GM18508 (cell line): ENCODE measurements at regions not wholly inside any gene's neighbourhood (a gene's known extent, or its start where the extent isn't known, plus 50 kb on each side); places are given as distances from the start of the nearest gene placed in this dataset.

Source experiments
- ATAC-seq: cut with Tn5 transposase; IDR thresholded peaks from one replicate; pipeline ENCODE4 v1.9.1; 2021; ENCODE audit warnings: moderate number of reproducible peaks; ENCODE audit not compliant: insufficient read depth, unreplicated experiment

GRCh38 chr12:124618291-124618902 lies 51.0 kb upstream of the NCOR2 start:
- ATAC-seq: no peak

DNA sequence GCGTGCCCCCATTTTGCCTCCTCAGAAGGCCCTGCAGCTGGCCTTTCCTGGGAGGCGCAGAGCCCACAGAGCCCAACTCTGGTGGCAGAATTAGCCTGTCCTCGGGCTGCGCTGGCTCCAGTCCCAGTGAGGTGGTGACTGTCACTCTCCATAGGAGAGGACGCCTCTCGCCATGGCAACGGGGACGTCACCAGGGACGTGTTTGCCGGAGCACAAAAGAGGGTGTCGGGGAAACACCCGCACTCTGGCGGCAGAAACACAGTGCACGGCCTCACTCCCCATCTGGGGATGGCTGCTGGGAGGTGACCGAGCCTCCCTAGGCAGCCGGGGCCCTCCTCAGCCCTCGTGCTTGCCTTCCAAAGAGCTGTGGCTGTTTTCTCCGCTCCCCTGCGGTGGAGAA lies 50.2 kb upstream of the NCOR2 start:
- no peak for ATAC-seq
